NB4 (cell line): ENCODE measurements at regions not wholly inside any gene's neighbourhood (a gene's known extent, or its start where the extent isn't known, plus 50 kb on each side); places are given as distances from the start of the nearest gene placed in this dataset.

Source experiments
- CTCF ChIP-seq: IDR thresholded peaks from one replicate; pipeline ENCODE4 v1.5.1; 2012; ENCODE audit warnings: low read depth, low read length
- MYC ChIP-seq: IDR thresholded peaks from 2 replicates; pipeline ENCODE4 v1.6.1; 2011; ENCODE audit warnings: low read depth, low read length
- POLR2A ChIP-seq: IDR thresholded peaks from 2 replicates; pipeline ENCODE4 v1.6.1; 2011; ENCODE audit warnings: mild to moderate bottlenecking; ENCODE audit not compliant: insufficient read length; ENCODE audit errors: extremely low read depth

GRCh38 chr1:115467196-115467595, 129.1 kb upstream of the NGF start:
- no peak for TF ChIP-seq CTCF
- no peak for TF ChIP-seq POLR2A
- TF ChIP-seq MYC = no peak
